ENCODE measurements at regions not wholly inside any gene's neighbourhood (a gene's known extent, or its start where the extent isn't known, plus 50 kb on each side); places are given as distances from the start of the nearest gene placed in this dataset.

GRCh38 chr21:35682904-35683549 is 377.3 kb downstream of the SETD4 start:
- no peak for DNase-seq

GRCh38 chr21:35681946-35682345 is 378.4 kb downstream of the SETD4 start:
- DNase-seq: no peak

GRCh38 chr21:35679076-35679475 is 381.2 kb downstream of the SETD4 start:
- DNase-seq: no peak

- no peak for DNase-seq
Measured at GRCh38 chr21:35678393-35678792, 381.9 kb downstream of the SETD4 start.

- DNase-seq: no peak
Measured at GRCh38 chr21:35677298-35677841, 383.0 kb downstream of the SETD4 start.

GRCh38 chr21:35674895-35675470 is 385.3 kb downstream of the SETD4 start:
- no peak for DNase-seq

GRCh38 chr21:35674091-35674671 is 386.1 kb downstream of the SETD4 start:
- DNase-seq: no peak

GRCh38 chr21:35672313-35672712 is 388.0 kb downstream of the SETD4 start:
- no peak for DNase-seq

GRCh38 chr21:35664683-35665082 is 395.6 kb downstream of the SETD4 start:
- DNase-seq: no peak

- no peak for DNase-seq
Measured at GRCh38 chr21:35663856-35664606, 396.3 kb downstream of the SETD4 start.

- no peak for DNase-seq
Measured at GRCh38 chr21:35658242-35658641, 402.1 kb downstream of the SETD4 start.

- no peak for DNase-seq
Measured at GRCh38 chr21:35652872-35653271, 407.5 kb downstream of the SETD4 start.

- DNase-seq: no peak
Measured at GRCh38 chr21:35652196-35652595, 408.1 kb downstream of the SETD4 start.

- no peak for DNase-seq
Measured at GRCh38 chr21:35651196-35651595, 409.1 kb downstream of the SETD4 start.

- DNase-seq: no peak
Measured at GRCh38 chr21:35649186-35649585, 411.1 kb downstream of the SETD4 start.

- no peak for DNase-seq
Measured at GRCh38 chr21:35648512-35648911, 411.8 kb downstream of the SETD4 start.

- DNase-seq: no peak
Measured at GRCh38 chr21:35646606-35647005, 413.7 kb downstream of the SETD4 start.

GRCh38 chr21:35645991-35646390 is 414.3 kb downstream of the SETD4 start:
- no peak for DNase-seq

GRCh38 chr21:35644523-35644922 is 415.8 kb downstream of the SETD4 start:
- DNase-seq: no peak

- DNase-seq: no peak
Measured at GRCh38 chr21:35643176-35643575, 417.1 kb downstream of the SETD4 start.

GRCh38 chr21:35641271-35642016 is 418.9 kb downstream of the SETD4 start:
- no peak for DNase-seq

- no peak for DNase-seq
Measured at GRCh38 chr21:35637431-35637830, 422.9 kb downstream of the SETD4 start.

- DNase-seq: no peak
Measured at GRCh38 chr21:35635994-35636393, 424.3 kb downstream of the SETD4 start.
